ENCODE measurements at regions not wholly inside any gene's neighbourhood (a gene's known extent, or its start where the extent isn't known, plus 50 kb on each side); places are given as distances from the start of the nearest gene placed in this dataset.

DNA sequence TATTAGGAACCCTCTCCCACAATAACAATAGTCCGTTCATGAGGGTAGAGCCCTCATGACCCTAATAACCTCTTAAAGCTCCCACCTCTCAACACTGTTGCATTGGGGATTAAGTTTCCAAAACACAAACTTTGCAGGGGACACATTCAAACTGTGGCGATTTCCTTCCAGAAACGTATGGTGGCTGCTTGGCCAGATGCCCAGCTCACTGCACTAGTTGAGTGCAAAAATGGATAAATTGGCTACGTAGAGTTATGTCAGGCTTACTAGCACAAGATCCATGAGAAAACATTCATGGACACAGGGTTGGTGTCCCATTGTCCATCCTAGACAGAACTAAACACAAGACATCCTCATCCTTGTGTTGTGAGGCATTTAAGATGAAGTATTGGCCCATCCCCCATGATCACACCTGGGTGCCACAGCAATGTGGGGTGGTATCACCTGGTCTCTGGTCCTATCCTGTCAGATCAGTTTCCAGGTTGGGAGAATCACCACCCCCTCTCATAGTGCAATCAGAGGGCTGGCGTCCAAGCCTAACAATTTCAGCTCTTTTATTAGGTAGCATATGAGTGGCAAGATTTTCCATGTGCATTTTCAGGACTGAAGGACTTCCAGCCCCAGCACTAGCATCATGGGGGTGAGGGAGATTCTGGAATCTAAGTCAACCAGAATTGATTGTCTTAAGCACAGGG is 63.4 kb upstream of the ELOVL5 start:
- CTCF ChIA-PET (ENCODE audit: partially characterized antibody), result interaction anchor here (0.8 to 3.7 kb wide), 12 partner anchors 16 to 996 kb away, joined by 3 to 21 read pairs (median 5); no protein-coding TSS in a partner anchor
- WGBS, 2 experiments (ENCODE audit: extremely low coverage in 1 of 2, insufficient coverage in 1 of 2, insufficient read length in 1 of 2, insufficient replicate concordance in 2 of 2, low coverage in 1 of 2, low lambda C conversion rate in 2 of 2, missing lambda C conversion rate in 1 of 2), result 92% methylated on average over 5 of the region's 5 CpGs; no CpG with 5 or more reads in 1 of the 2 experiments
- no peak overlapping the region for H2BK20ac ChIP-seq (ENCODE audit: low read length)
- TF ChIP-seq CEBPB (IDR thresholded peaks at IDR 0.05; ENCODE audit: low read depth, low read length), result no peak
- TF ChIP-seq JUND (IDR thresholded peaks at IDR 0.05; ENCODE audit: low read length), result no peak
- TF ChIP-seq TBP (IDR thresholded peaks at IDR 0.05; ENCODE audit: low read depth, low read length), result no peak
- TF ChIP-seq, protein P1, sequence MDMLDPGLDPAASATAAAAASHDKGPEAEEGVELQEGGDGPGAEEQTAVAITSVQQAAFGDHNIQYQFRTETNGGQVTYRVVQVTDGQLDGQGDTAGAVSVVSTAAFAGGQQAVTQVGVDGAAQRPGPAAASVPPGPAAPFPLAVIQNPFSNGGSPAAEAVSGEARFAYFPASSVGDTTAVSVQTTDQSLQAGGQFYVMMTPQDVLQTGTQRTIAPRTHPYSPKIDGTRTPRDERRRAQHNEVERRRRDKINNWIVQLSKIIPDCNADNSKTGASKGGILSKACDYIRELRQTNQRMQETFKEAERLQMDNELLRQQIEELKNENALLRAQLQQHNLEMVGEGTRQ (IDR thresholded peaks at IDR 0.05; ENCODE audit: low read length), result no peak
- no peak for TF ChIP-seq SRF (IDR thresholded peaks at IDR 0.05; ENCODE audit: low read depth, low read length)
- TF ChIP-seq CTBP2 (IDR thresholded peaks at IDR 0.05; ENCODE audit: borderline replicate concordance, insufficient read depth, insufficient read length, low read length), result no peak
- no peak for TF ChIP-seq HDAC6 (IDR thresholded peaks at IDR 0.05; ENCODE audit: low read depth, low read length)
- TF ChIP-seq TCF12 (IDR thresholded peaks at IDR 0.05; ENCODE audit: low read depth, low read length), result no peak
- TF ChIP-seq, protein P2, sequence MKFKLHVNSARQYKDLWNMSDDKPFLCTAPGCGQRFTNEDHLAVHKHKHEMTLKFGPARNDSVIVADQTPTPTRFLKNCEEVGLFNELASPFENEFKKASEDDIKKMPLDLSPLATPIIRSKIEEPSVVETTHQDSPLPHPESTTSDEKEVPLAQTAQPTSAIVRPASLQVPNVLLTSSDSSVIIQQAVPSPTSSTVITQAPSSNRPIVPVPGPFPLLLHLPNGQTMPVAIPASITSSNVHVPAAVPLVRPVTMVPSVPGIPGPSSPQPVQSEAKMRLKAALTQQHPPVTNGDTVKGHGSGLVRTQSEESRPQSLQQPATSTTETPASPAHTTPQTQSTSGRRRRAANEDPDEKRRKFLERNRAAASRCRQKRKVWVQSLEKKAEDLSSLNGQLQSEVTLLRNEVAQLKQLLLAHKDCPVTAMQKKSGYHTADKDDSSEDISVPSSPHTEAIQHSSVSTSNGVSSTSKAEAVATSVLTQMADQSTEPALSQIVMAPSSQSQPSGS (IDR thresholded peaks at IDR 0.05; ENCODE audit: low read length), result no peak
- no peak for TF ChIP-seq CHD2 (IDR thresholded peaks at IDR 0.05; ENCODE audit: low read length)
- TF ChIP-seq RXRA (IDR thresholded peaks at IDR 0.05; ENCODE audit: insufficient read depth, low read depth, low read length), result no peak

More for the DNA sequence above, 63.4 kb upstream of the ELOVL5 start:
- Histone ChIP-seq H4K8ac (ENCODE audit: extremely low read depth, insufficient read depth, low read length) (no peak overlapping the region), H2BK5ac (ENCODE audit: low read depth, low read length) (no peak overlapping the region), H4K20me1 (replicated peaks in 1 of 2; ENCODE audit: control insufficient read depth in 1 of 2, insufficient read depth in 2 of 2, low read length in 2 of 2) (no peaks in the 10 kb centered on the region), H3K79me2 (ENCODE audit: control insufficient read depth in 1 of 2, insufficient read depth in 2 of 2, low read length in 2 of 2) (no peaks in the 10 kb centered on the region), H3K56ac (replicated peaks; ENCODE audit: insufficient read length, low read depth, low read length) (no peak overlapping the region), H3K4me3 (ENCODE audit: extremely low read depth in 1 of 4, insufficient read depth in 2 of 4, low read depth in 3 of 4, low read length in 4 of 4) (no peak overlapping the region), H3K9ac (replicated peaks in 1 of 4; ENCODE audit: extremely low read depth in 1 of 4, low read depth in 3 of 4, low read length in 3 of 4) (no peak overlapping the region), H3K27me3 (replicated peaks in 1 of 4; ENCODE audit: control insufficient read depth in 3 of 4, extremely low read depth in 1 of 4, insufficient read depth in 3 of 4, low read length in 3 of 4) (no peaks in the 10 kb centered on the region), H2BK120ac (replicated peaks; ENCODE audit: low read depth, low read length) (no peak overlapping the region), H3K4ac (replicated peaks; ENCODE audit: insufficient read length, low read depth, low read length) (no peak overlapping the region), H2AK5ac (ENCODE audit: low read depth, low read length) (no peak overlapping the region), H3K23me2 (ENCODE audit: low read depth, low read length) (no peaks in the 10 kb centered on the region; the same call in 1 of the 2 replicates), H2BK15ac (ENCODE audit: low read length) (no peak overlapping the region), H3K4me1 (replicated peaks in 1 of 4; ENCODE audit: control insufficient read depth in 3 of 4, insufficient read depth in 4 of 4, low read length in 3 of 4) (peaks cover 0 to 2% (median 0%) of the 10 kb centered on the region in 4 experiments; a peak in 1 of 7 replicates), H2BK12ac (ENCODE audit: low read depth, low read length) (no peak overlapping the region), H3K18ac (ENCODE audit: extremely low read depth, low read length) (no peak overlapping the region), H3K79me1 (ENCODE audit: low read depth, low read length) (no peaks in the 10 kb centered on the region), H2AFZ (ENCODE audit: low read length) (no peak overlapping the region), H3K36me3 (ENCODE audit: control insufficient read depth in 2 of 4, insufficient read depth in 4 of 4, low read length in 3 of 4) (no peaks in the 10 kb centered on the region), H4K91ac (replicated peaks; ENCODE audit: insufficient read length, low read length) (no peak overlapping the region), H4K5ac (ENCODE audit: insufficient read length, low read depth, low read length) (no peak overlapping the region), H3K27ac (ENCODE audit: low read depth, low read length) (no peak overlapping the region), H3K23ac (ENCODE audit: insufficient read length) (no peak overlapping the region), H3K14ac (ENCODE audit: insufficient read length) (no peak overlapping the region), H3K4me2 (ENCODE audit: insufficient read depth in 1 of 2, low read depth in 2 of 2, low read length in 2 of 2) (no peak overlapping the region), H3K9me3 (ENCODE audit: insufficient read depth in 2 of 2, low read depth in 1 of 2, low read length in 1 of 2) (no peaks in the 10 kb centered on the region)
- POLR2A ChIA-PET (ENCODE audit: partially characterized antibody), result no interaction called here
- FAIRE-seq (no peak), DNase-seq (ENCODE audit: low read depth in 1 of 2, low spot score in 2 of 2) (no peak)

Measured in H1 (cell line).